ENCODE measurements at regions not wholly inside any gene's neighbourhood (a gene's known extent, or its start where the extent isn't known, plus 50 kb on each side); places are given as distances from the start of the nearest gene placed in this dataset.

- TF ChIP-seq TCF7 (IDR thresholded peaks at IDR 0.05; ENCODE audit: borderline replicate concordance) (no peak), PHF21A (IDR thresholded peaks at IDR 0.05; ENCODE audit: borderline replicate concordance, low read depth) (no peak), HDGF (IDR thresholded peaks at IDR 0.05) (no peak), CEBPB (tag; IDR thresholded peaks at IDR 0.05) (no peak), CHD1 (IDR thresholded peaks at IDR 0.05; ENCODE audit: low read length) (no peak), NRF1 (conservative IDR thresholded peaks at IDR 0.05 in 1 of 2, IDR thresholded peaks at IDR 0.05 in 1 of 2) (no peak), CREB1 (IDR thresholded peaks at IDR 0.05) (no peak), CREB1 (CRISPR knock-in tag; IDR thresholded peaks at IDR 0.05) (no peak)
- TF ChIP-seq, protein P1, sequence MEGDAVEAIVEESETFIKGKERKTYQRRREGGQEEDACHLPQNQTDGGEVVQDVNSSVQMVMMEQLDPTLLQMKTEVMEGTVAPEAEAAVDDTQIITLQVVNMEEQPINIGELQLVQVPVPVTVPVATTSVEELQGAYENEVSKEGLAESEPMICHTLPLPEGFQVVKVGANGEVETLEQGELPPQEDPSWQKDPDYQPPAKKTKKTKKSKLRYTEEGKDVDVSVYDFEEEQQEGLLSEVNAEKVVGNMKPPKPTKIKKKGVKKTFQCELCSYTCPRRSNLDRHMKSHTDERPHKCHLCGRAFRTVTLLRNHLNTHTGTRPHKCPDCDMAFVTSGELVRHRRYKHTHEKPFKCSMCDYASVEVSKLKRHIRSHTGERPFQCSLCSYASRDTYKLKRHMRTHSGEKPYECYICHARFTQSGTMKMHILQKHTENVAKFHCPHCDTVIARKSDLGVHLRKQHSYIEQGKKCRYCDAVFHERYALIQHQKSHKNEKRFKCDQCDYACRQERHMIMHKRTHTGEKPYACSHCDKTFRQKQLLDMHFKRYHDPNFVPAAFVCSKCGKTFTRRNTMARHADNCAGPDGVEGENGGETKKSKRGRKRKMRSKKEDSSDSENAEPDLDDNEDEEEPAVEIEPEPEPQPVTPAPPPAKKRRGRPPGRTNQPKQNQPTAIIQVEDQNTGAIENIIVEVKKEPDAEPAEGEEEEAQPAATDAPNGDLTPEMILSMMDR (IDR thresholded peaks at IDR 0.05 in 2 of 3, conservative IDR thresholded peaks at IDR 0.05 in 1 of 3; ENCODE audit: insufficient read depth in 2 of 3, low read depth in 1 of 3, low read length in 3 of 3) = no peak
- TF ChIP-seq, protein P2, sequence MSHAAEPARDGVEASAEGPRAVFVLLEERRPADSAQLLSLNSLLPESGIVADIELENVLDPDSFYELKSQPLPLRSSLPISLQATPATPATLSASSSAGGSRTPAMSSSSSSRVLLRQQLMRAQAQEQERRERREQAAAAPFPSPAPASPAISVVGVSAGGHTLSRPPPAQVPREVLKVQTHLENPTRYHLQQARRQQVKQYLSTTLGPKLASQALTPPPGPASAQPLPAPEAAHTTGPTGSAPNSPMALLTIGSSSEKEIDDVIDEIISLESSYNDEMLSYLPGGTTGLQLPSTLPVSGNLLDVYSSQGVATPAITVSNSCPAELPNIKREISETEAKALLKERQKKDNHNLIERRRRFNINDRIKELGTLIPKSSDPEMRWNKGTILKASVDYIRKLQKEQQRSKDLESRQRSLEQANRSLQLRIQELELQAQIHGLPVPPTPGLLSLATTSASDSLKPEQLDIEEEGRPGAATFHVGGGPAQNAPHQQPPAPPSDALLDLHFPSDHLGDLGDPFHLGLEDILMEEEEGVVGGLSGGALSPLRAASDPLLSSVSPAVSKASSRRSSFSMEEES (CRISPR knock-in tag; IDR thresholded peaks at IDR 0.05) = no peak
- TF ChIP-seq, protein P3, sequence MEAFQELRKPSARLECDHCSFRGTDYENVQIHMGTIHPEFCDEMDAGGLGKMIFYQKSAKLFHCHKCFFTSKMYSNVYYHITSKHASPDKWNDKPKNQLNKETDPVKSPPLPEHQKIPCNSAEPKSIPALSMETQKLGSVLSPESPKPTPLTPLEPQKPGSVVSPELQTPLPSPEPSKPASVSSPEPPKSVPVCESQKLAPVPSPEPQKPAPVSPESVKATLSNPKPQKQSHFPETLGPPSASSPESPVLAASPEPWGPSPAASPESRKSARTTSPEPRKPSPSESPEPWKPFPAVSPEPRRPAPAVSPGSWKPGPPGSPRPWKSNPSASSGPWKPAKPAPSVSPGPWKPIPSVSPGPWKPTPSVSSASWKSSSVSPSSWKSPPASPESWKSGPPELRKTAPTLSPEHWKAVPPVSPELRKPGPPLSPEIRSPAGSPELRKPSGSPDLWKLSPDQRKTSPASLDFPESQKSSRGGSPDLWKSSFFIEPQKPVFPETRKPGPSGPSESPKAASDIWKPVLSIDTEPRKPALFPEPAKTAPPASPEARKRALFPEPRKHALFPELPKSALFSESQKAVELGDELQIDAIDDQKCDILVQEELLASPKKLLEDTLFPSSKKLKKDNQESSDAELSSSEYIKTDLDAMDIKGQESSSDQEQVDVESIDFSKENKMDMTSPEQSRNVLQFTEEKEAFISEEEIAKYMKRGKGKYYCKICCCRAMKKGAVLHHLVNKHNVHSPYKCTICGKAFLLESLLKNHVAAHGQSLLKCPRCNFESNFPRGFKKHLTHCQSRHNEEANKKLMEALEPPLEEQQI (IDR thresholded peaks at IDR 0.05) = no peak
Observed at GRCh38 chr21:36579898-36580297, 100.0 kb upstream of the CLDN14 start.
